HCT116 (cell line): ENCODE measurements at regions not wholly inside any gene's neighbourhood (a gene's known extent, or its start where the extent isn't known, plus 50 kb on each side); places are given as distances from the start of the nearest gene placed in this dataset.

ENCODE experiments used
- ATAC-seq: fragments of 200-7000 bp; cut with Tn5 transposase; 2 replicates; pipeline ENCODE4 v1.9.1; 2020; ENCODE audit warnings: mild to moderate bottlenecking, moderate library complexity
- BruUV-seq: library from RNA; stranded (reverse); fragments of 400-500 nt; replicated peaks from 2 replicates; lab custom pipeline; 2021; lab: Mats Ljungman, UMichigan
- CTCF ChIA-PET: fragments of 300-600 bp; sonication (Branson Sonifier 250); formaldehyde crosslinking; loops from one replicate; lab custom pipeline; 2021; ENCODE audit warnings: antibody characterized with exemption; lab: Charles Lee
- POLR2A ChIA-PET: fragments of 300-600, 350-600 bp; sonication (Branson Sonifier 250); formaldehyde crosslinking; loops from one replicate; lab custom pipeline; 2021; ENCODE audit warnings: antibody characterized with exemption; lab: Charles Lee
- RAD21 ChIA-PET, 2 experiments: fragments of 300-600 bp; sonication (Branson Sonifier 250); formaldehyde crosslinking; loops; one replicate each; lab custom pipeline; 2023; ENCODE audit warnings: low total read pairs in 2 of 2; ENCODE audit not compliant: uncharacterized antibody in 2 of 2, unreplicated experiment in 2 of 2, low non-redundant PET in 1 of 2; lab: Charles Lee
- DNase-seq: peaks from one replicate; pipeline ENCODE4 v3.0.0-alpha.2; 2010; ENCODE audit warnings: low read depth, low spot score
- H2AFZ ChIP-seq: fragments of 200-600 bp; shearing (Covaris generic), sonication (generic); 2 replicates; pipeline ENCODE4 v1.6.1; 2017; ENCODE audit warnings: low read depth, mixed run types, mixed read lengths, antibody characterized with exemption, low read length; ENCODE audit not compliant: poor library complexity, severe bottlenecking
- H3K27ac ChIP-seq: 2 replicates; pipeline ENCODE4 v1.5.1; 2012; ENCODE audit warnings: low read depth, low read length
- H3K27me3 ChIP-seq: fragments of 200-600 bp; sonication (generic); 2 replicates; pipeline ENCODE4 v1.6.1; 2016; ENCODE audit warnings: mixed run types, low read length, mixed read lengths; ENCODE audit not compliant: insufficient read depth
- H3K36me3 ChIP-seq, 2 experiments: fragments of 200-500 bp in 1 of 2; fragments of 200-600 bp in 1 of 2; sonication (Bioruptor generic) in 1 of 2; sonication (generic) in 1 of 2; 2 replicates each; pipeline versions ENCODE4 v1.5.1 to v1.6.1; 2014 to 2016; ENCODE audit warnings: low read length in 2 of 2, inconsistent platforms in 1 of 2, mixed read lengths in 1 of 2, mixed run types in 1 of 2; ENCODE audit not compliant: insufficient read depth in 2 of 2, control insufficient read depth in 1 of 2
- H3K4me1 ChIP-seq, 2 experiments: fragments of 200-600 bp in 1 of 2; sonication (generic) in 1 of 2; 2 replicates each; pipeline versions ENCODE4 v1.5.1 to v1.6.1; 2012 to 2017; ENCODE audit warnings: low read length in 2 of 2, inconsistent platforms in 1 of 2, mild to moderate bottlenecking in 1 of 2, mixed read lengths in 1 of 2, mixed run types in 1 of 2, moderate library complexity in 1 of 2; ENCODE audit not compliant: insufficient read depth in 2 of 2, control insufficient read depth in 1 of 2
- H3K4me2 ChIP-seq: fragments of 200-600 bp; sonication (generic); 2 replicates; pipeline ENCODE4 v1.6.1; 2017; ENCODE audit warnings: mixed run types, low read length, mixed read lengths
- H3K4me3 ChIP-seq, 2 experiments: fragments of 200-600 bp in 1 of 2; sonication (generic) in 1 of 2; replicated peaks in 1 of 2; 2 replicates each; pipeline ENCODE4 v1.5.1; 2011 to 2016; ENCODE audit warnings: low read length in 2 of 2, control low read depth in 1 of 2, low read depth in 1 of 2, mild to moderate bottlenecking in 1 of 2, mixed read lengths in 1 of 2, mixed run types in 1 of 2
- H3K79me2 ChIP-seq: fragments of 200-600 bp; sonication (generic); 2 replicates; pipeline ENCODE4 v1.6.1; 2017; ENCODE audit warnings: mild to moderate bottlenecking, mixed run types, low read length, moderate library complexity, mixed read lengths; ENCODE audit not compliant: insufficient read depth
- H3K9ac ChIP-seq: fragments of 200-600 bp; sonication (generic); 2 replicates; pipeline ENCODE4 v1.6.1; 2016; ENCODE audit warnings: low read length, mixed read lengths
- H3K9me2 ChIP-seq: fragments of 200-600 bp; sonication (generic), shearing (Covaris generic); 2 replicates; pipeline ENCODE4 v1.6.1; 2017; ENCODE audit warnings: mixed run types, mild to moderate bottlenecking, moderate library complexity; ENCODE audit not compliant: insufficient read depth
- H3K9me3 ChIP-seq, 2 experiments: fragments of 200-500 bp in 1 of 2; fragments of 200-600 bp in 1 of 2; sonication (Bioruptor generic) in 1 of 2; sonication (generic) in 1 of 2; 2 replicates each; pipeline ENCODE4 v1.6.1; 2014 to 2017; ENCODE audit warnings: low read length in 2 of 2, mixed read lengths in 2 of 2, inconsistent platforms in 1 of 2, low read depth in 1 of 2, mild to moderate bottlenecking in 1 of 2, mixed run types in 1 of 2, moderate library complexity in 1 of 2; ENCODE audit not compliant: control insufficient read depth in 1 of 2, insufficient read depth in 1 of 2
- H4K20me1 ChIP-seq: fragments of 200-600 bp; sonication (generic), shearing (Covaris generic); 2 replicates; pipeline ENCODE4 v1.6.1; 2017; ENCODE audit warnings: mixed run types, mild to moderate bottlenecking, moderate library complexity; ENCODE audit not compliant: insufficient read depth
- CBX3 ChIP-seq: IDR thresholded peaks from 2 replicates; pipeline ENCODE4 v1.6.1; 2012; ENCODE audit warnings: low read depth
- CEBPB ChIP-seq: IDR thresholded peaks from 2 replicates; pipeline ENCODE4 v1.6.1; 2012; ENCODE audit warnings: low read depth
- CTCF ChIP-seq, 3 experiments: fragments of 200-600 bp in 1 of 3; sonication (generic) in 1 of 3; IDR thresholded peaks in 2 of 3; conservative IDR thresholded peaks in 1 of 3; 2 replicates each; pipeline ENCODE4 v1.5.1; 2012 to 2017; ENCODE audit warnings: low read depth in 2 of 3, low read length in 2 of 3, antibody characterized with exemption in 1 of 3, borderline replicate concordance in 1 of 3, control low read depth in 1 of 3, mild to moderate bottlenecking in 1 of 3, mixed read lengths in 1 of 3, mixed run types in 1 of 3, moderate library complexity in 1 of 3; ENCODE audit not compliant: insufficient read depth in 1 of 3
- ELF1 ChIP-seq: IDR thresholded peaks from 2 replicates; pipeline ENCODE4 v1.6.1; 2012; ENCODE audit warnings: low read depth, borderline replicate concordance
- EZH2 ChIP-seq: fragments of 200-600 bp; sonication (generic); IDR thresholded peaks from 2 replicates; pipeline ENCODE4 v1.6.1; 2017; ENCODE audit warnings: antibody characterized with exemption, mixed run types
- EZH2phosphoT487 ChIP-seq: fragments of 200-600 bp; IDR thresholded peaks from 2 replicates; pipeline ENCODE4 v1.6.1; 2018; ENCODE audit warnings: antibody characterized with exemption, borderline replicate concordance
- FOSL1 ChIP-seq: IDR thresholded peaks from 2 replicates; pipeline ENCODE4 v1.6.1; 2012; ENCODE audit warnings: low read depth
- JUND ChIP-seq: IDR thresholded peaks from 2 replicates; pipeline ENCODE4 v1.6.1; 2012
- POLR2A ChIP-seq: IDR thresholded peaks from 2 replicates; pipeline ENCODE4 v1.7.0; 2011; ENCODE audit warnings: borderline replicate concordance; ENCODE audit not compliant: insufficient read depth, insufficient read length; ENCODE audit errors: extremely low read depth
- POLR2AphosphoS5 ChIP-seq: IDR thresholded peaks from 2 replicates; pipeline ENCODE4 v1.6.1; 2011; ENCODE audit warnings: mild to moderate bottlenecking, low read depth, low read length, moderate library complexity
- RAD21 ChIP-seq: IDR thresholded peaks from 2 replicates; pipeline ENCODE4 v1.6.1; 2012; ENCODE audit warnings: low read depth, mild to moderate bottlenecking
- SIN3A ChIP-seq: IDR thresholded peaks from 2 replicates; pipeline ENCODE4 v1.6.1; 2012; ENCODE audit warnings: low read depth
- SP1 ChIP-seq: IDR thresholded peaks from 2 replicates; pipeline ENCODE4 v1.6.1; 2012; ENCODE audit warnings: low read depth
- SRF ChIP-seq: IDR thresholded peaks from 2 replicates; pipeline ENCODE4 v1.6.1; 2012; ENCODE audit warnings: low read depth
- TCF7L2 ChIP-seq: IDR thresholded peaks from 2 replicates; pipeline ENCODE4 v1.7.0; 2011; ENCODE audit warnings: borderline replicate concordance, inconsistent platforms; ENCODE audit not compliant: insufficient read depth, insufficient read length; ENCODE audit errors: extremely low read depth
- YY1 ChIP-seq: IDR thresholded peaks from 2 replicates; pipeline ENCODE4 v1.6.1; 2011; ENCODE audit warnings: low read length, low read depth, moderate library complexity, mild to moderate bottlenecking; ENCODE audit not compliant: insufficient replicate concordance; ENCODE audit errors: extremely low read depth
- ZFX ChIP-seq: fragments of 450-650 bp; IDR thresholded peaks from 2 replicates; pipeline ENCODE4 v1.6.1; 2017
- ZNF274 ChIP-seq: fragments of 200-500 bp; sonication (Bioruptor generic); IDR thresholded peaks from 2 replicates; pipeline ENCODE4 v1.6.1; 2014; ENCODE audit warnings: mild to moderate bottlenecking, low read depth, low read length, inconsistent platforms
- intact Hi-C: fragments of 100-400 bp; cut with micrococcal nuclease; formaldehyde crosslinking; loops from 2 replicates; pipeline ENCODE4 v1.10.0; 2022
- TF ChIP-seq, protein P1 (sequence below): IDR thresholded peaks from 2 replicates; pipeline ENCODE4 v1.6.1; 2012
- TF ChIP-seq, protein P2 (sequence below): IDR thresholded peaks from 2 replicates; pipeline ENCODE4 v1.6.1; 2012

- H3K9me3 ChIP-seq: no peaks in the 10 kb centered on the region
- ATAC-seq: no peak
- ChIA-PET POLR2A (no interaction called here), CTCF (no interaction called here)
- no peak overlapping the region for H3K4me3 ChIP-seq
- no peaks in the 10 kb centered on the region for H3K79me2 ChIP-seq
- H3K27ac ChIP-seq: no peak overlapping the region
- H4K20me1 ChIP-seq: no peaks in the 10 kb centered on the region
- no peak for DNase-seq
- BruUV-seq: no TSS peak
- no peaks in the 10 kb centered on the region for H3K9me2 ChIP-seq
- TF ChIP-seq POLR2A (no peak), ZFX (no peak), FOSL1 (no peak), RAD21 (no peak), SRF (no peak), CBX3 (no peak), ZNF274 (no peak), POLR2AphosphoS5 (no peak)
- TF ChIP-seq, protein P1, sequence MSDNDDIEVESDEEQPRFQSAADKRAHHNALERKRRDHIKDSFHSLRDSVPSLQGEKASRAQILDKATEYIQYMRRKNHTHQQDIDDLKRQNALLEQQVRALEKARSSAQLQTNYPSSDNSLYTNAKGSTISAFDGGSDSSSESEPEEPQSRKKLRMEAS: no peak
- TF ChIP-seq, protein P2, sequence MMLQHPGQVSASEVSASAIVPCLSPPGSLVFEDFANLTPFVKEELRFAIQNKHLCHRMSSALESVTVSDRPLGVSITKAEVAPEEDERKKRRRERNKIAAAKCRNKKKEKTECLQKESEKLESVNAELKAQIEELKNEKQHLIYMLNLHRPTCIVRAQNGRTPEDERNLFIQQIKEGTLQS: no peak
- TF ChIP-seq, all 23 proteins: peak for 0
- Histone ChIP-seq H3K27me3 (no peaks in the 10 kb centered on the region), H3K4me1 (no peaks in the 10 kb centered on the region), H2AFZ (no peak overlapping the region), H3K4me2 (no peak overlapping the region), H3K36me3 (no peaks in the 10 kb centered on the region), H3K9ac (no peak overlapping the region)
- intact Hi-C loops: no loop called here
- RAD21 ChIA-PET: no interaction called here
Measured at GRCh38 chr6:126233192-126233591, 106.7 kb upstream of the CENPW start.

DNA sequence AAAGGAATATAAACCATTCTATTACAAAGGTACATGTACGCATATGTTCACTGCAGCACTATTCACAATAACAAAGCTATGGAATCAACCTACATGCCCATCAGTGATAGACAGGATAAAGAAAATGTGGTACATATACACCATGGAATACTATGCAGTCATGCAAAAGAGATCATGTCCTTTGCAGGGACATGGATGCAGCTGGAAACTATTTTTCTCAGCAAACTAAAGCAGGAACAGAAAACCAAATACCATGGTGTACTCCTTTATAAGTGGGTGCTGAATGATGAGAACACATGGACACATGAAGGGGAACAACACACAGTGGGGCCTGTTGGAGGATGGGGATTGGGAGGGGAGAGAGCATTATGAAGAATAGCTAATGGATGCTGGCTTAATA is 104.6 kb upstream of the CENPW start:
- Histone ChIP-seq H4K20me1 (no peaks in the 10 kb centered on the region), H2AFZ (no peak overlapping the region), H3K9me3 (no peaks in the 10 kb centered on the region), H3K36me3 (no peaks in the 10 kb centered on the region), H3K4me2 (no peak overlapping the region), H3K4me3 (no peak overlapping the region), H3K79me2 (no peaks in the 10 kb centered on the region), H3K27me3 (no peaks in the 10 kb centered on the region), H3K4me1 (no peaks in the 10 kb centered on the region), H3K9me2 (no peaks in the 10 kb centered on the region), H3K27ac (no peak overlapping the region), H3K9ac (no peak overlapping the region)
- ChIA-PET POLR2A (no interaction called here), RAD21 (no interaction called here), CTCF (no interaction called here)
- intact Hi-C loops: no loop called here
- no peak for ATAC-seq
- DNase-seq: no peak
- BruUV-seq: no TSS peak
- TF ChIP-seq EZH2phosphoT487 (no peak), CTCF (IDR thresholded peaks at IDR 0.05 in 2 of 3, conservative IDR thresholded peaks at IDR 0.05 in 1 of 3; ENCODE audit: borderline replicate concordance in 1 of 3, insufficient read depth in 1 of 3, low read depth in 2 of 3, low read length in 2 of 3) (no peak), ZFX (no peak), POLR2A (no peak), CBX3 (no peak), TCF7L2 (no peak), JUND (no peak), YY1 (no peak), SIN3A (no peak), SP1 (no peak), ELF1 (no peak), ZNF274 (no peak), EZH2 (no peak), CEBPB (no peak)
- TF ChIP-seq, protein P1: no peak
